Osteoblast (primary cell): ENCODE measurements at regions not wholly inside any gene's neighbourhood (a gene's known extent, or its start where the extent isn't known, plus 50 kb on each side); places are given as distances from the start of the nearest gene placed in this dataset.

Experiments
- DNase-seq: peaks from one replicate; pipeline ENCODE4 v3.0.0; 2011; ENCODE audit warnings: low spot score, mixed read lengths; ENCODE audit not compliant: insufficient read length; ENCODE audit errors: missing footprints
- H2AFZ ChIP-seq: 2 replicates; pipeline ENCODE4 v1.6.0; 2011; ENCODE audit warnings: mild to moderate bottlenecking, low read length
- H3K27ac ChIP-seq: 2 replicates; pipeline ENCODE4 v1.5.1; 2011; ENCODE audit warnings: mild to moderate bottlenecking, low read depth, low read length, moderate library complexity
- H3K27me3 ChIP-seq: 2 replicates; pipeline ENCODE4 v1.6.0; 2012; ENCODE audit warnings: mild to moderate bottlenecking, control low read depth, inconsistent platforms, low read length, moderate library complexity; ENCODE audit not compliant: insufficient read depth
- H3K36me3 ChIP-seq: 2 replicates; pipeline ENCODE4 v1.5.1; 2011; ENCODE audit warnings: mild to moderate bottlenecking, low read length, control low read depth, moderate library complexity; ENCODE audit not compliant: insufficient read depth
- H3K4me1 ChIP-seq: 2 replicates; pipeline ENCODE4 v1.5.1; 2011; ENCODE audit warnings: mild to moderate bottlenecking, low read length, control low read depth, moderate library complexity; ENCODE audit not compliant: insufficient read depth
- H3K4me2 ChIP-seq: 2 replicates; pipeline ENCODE4 v1.6.0; 2011; ENCODE audit warnings: mild to moderate bottlenecking, low read length; ENCODE audit not compliant: insufficient read depth
- H3K4me3 ChIP-seq: fragments of 200-600 bp; sonication (generic); 3 replicates; pipeline ENCODE4 v1.5.1; 2012; ENCODE audit warnings: mild to moderate bottlenecking, low read length, inconsistent platforms; ENCODE audit not compliant: insufficient read depth
- H3K79me2 ChIP-seq: 2 replicates; pipeline ENCODE4 v1.6.0; 2012; ENCODE audit warnings: mild to moderate bottlenecking, low read length, control low read depth, inconsistent platforms; ENCODE audit not compliant: insufficient read depth
- H3K9me3 ChIP-seq: 2 replicates; pipeline ENCODE4 v1.5.1; 2011; ENCODE audit warnings: low read depth, low read length, control low read depth
- H4K20me1 ChIP-seq: 2 replicates; pipeline ENCODE4 v1.6.0; 2012; ENCODE audit warnings: mild to moderate bottlenecking, low read length, control low read depth; ENCODE audit not compliant: insufficient read depth
- CTCF ChIP-seq: IDR thresholded peaks from 2 replicates; pipeline ENCODE4 v1.5.1; 2011; ENCODE audit warnings: mild to moderate bottlenecking, low read depth, low read length, moderate library complexity; ENCODE audit errors: extremely low read depth

- Histone ChIP-seq H3K4me2 (no peak overlapping the region), H3K79me2 (no peaks in the 10 kb centered on the region), H3K27me3 (no peaks in the 10 kb centered on the region), H2AFZ (no peak overlapping the region), H3K4me3 (no peak overlapping the region), H3K27ac (no peak overlapping the region), H3K4me1 (no peaks in the 10 kb centered on the region), H4K20me1 (no peaks in the 10 kb centered on the region), H3K9me3 (no peaks in the 10 kb centered on the region), H3K36me3 (no peaks in the 10 kb centered on the region)
- no peak for TF ChIP-seq CTCF
- DNase-seq, result no peak
These were observed 1171.2 kb downstream of the CDH12 start for GRCh38 chr5:21681911-21682310.

GRCh38 chr5:21680641-21681040 is 1172.5 kb downstream of the CDH12 start:
- no peaks in the 10 kb centered on the region for H4K20me1 ChIP-seq
- H3K4me1 ChIP-seq, result no peaks in the 10 kb centered on the region
- no peak for DNase-seq
- no peaks in the 10 kb centered on the region for H3K36me3 ChIP-seq
- H3K27me3 ChIP-seq, result no peaks in the 10 kb centered on the region
- H3K27ac ChIP-seq, result no peak overlapping the region
- no peak overlapping the region for H3K4me2 ChIP-seq
- H3K79me2 ChIP-seq, result no peaks in the 10 kb centered on the region
- no peak for TF ChIP-seq CTCF
- no peak overlapping the region for H2AFZ ChIP-seq
- no peaks in the 10 kb centered on the region for H3K9me3 ChIP-seq
- no peak overlapping the region for H3K4me3 ChIP-seq

GRCh38 chr5:21680196-21680595 is 1172.9 kb downstream of the CDH12 start:
- no peak for TF ChIP-seq CTCF
- Histone ChIP-seq H3K4me2 (no peak overlapping the region), H4K20me1 (no peaks in the 10 kb centered on the region), H2AFZ (no peak overlapping the region), H3K4me3 (no peak overlapping the region), H3K79me2 (no peaks in the 10 kb centered on the region), H3K27ac (no peak overlapping the region), H3K27me3 (no peaks in the 10 kb centered on the region), H3K9me3 (no peaks in the 10 kb centered on the region), H3K36me3 (no peaks in the 10 kb centered on the region), H3K4me1 (no peaks in the 10 kb centered on the region)
- DNase-seq, result peak; percentile 1

GRCh38 chr5:21678526-21678925 is 1174.6 kb downstream of the CDH12 start:
- no peak overlapping the region for H3K4me3 ChIP-seq
- no peak for TF ChIP-seq CTCF
- no peaks in the 10 kb centered on the region for H3K27me3 ChIP-seq
- H3K27ac ChIP-seq, result no peak overlapping the region
- H3K9me3 ChIP-seq, result no peaks in the 10 kb centered on the region
- H3K4me1 ChIP-seq, result no peaks in the 10 kb centered on the region
- H3K36me3 ChIP-seq, result no peaks in the 10 kb centered on the region
- no peak for DNase-seq
- no peak overlapping the region for H2AFZ ChIP-seq
- no peaks in the 10 kb centered on the region for H3K79me2 ChIP-seq
- no peak overlapping the region for H3K4me2 ChIP-seq
- no peaks in the 10 kb centered on the region for H4K20me1 ChIP-seq
